ENCODE measurements at regions not wholly inside any gene's neighbourhood (a gene's known extent, or its start where the extent isn't known, plus 50 kb on each side); places are given as distances from the start of the nearest gene placed in this dataset.

DNA sequence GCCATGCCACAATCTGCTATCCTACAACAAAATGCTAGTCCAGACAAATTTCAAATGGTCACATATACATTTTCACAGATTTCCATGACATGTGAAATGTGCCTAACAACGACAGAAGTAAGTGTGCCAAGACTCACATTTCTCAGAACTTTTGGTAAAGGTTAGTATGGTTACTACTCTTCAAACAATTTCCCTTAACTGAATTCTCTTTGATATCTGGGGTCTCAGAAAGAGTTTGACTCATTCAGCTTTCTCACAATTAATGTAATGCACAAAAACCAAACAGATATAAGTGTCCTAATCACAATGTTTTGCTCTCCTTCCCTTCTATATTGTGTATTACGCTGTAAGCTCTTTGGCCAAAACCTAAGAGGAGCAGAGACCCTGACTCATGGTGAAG is 122.4 kb upstream of the LEF1 start:
- Histone ChIP-seq H3K4me3 (ENCODE audit: low read length) (no peak overlapping the region), H3K4me1 (ENCODE audit: control insufficient read depth, insufficient read depth, low read length) (no peaks in the 10 kb centered on the region), H3K4me2 (ENCODE audit: low read length) (no peak overlapping the region), H3K9ac (ENCODE audit: low read depth, low read length) (no peak overlapping the region), H3K36me3 (ENCODE audit: insufficient read depth, low read length) (no peaks in the 10 kb centered on the region), H3K27me3 (ENCODE audit: control insufficient read depth, insufficient read depth, low read length) (peaks cover 12% of the 10 kb centered on the region), H3K9me3 (replicated peaks; ENCODE audit: low read length) (no peaks in the 10 kb centered on the region)

DNA sequence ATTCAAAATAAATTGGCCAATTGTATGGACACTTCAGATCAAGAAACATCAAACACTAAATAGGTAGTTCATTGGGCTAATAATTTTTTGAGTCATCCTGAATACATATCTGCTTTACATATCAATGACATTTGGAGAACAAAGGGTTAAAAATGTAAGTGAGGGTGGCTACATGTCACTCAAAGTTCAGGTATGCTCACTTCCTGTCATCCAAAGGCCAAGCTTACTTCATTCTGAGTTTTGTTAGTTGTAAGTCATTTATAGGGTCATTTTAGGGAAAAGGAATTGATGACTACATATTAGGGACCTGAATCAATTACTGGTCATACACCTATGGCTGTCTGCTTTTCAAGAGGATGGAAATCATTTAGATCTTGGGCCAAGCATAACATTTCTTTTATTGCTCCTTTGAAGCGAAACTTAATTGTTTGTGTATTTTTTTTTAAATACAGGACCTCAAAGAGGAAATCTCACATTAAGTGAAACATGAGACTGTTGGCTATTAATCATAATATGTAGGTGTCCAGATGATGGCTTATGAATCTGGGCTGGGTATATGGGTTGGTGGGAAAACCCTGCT is 119.2 kb upstream of the LEF1 start:
- Histone ChIP-seq H3K4me2 (ENCODE audit: low read length) (no peak overlapping the region), H3K4me1 (ENCODE audit: control insufficient read depth, insufficient read depth, low read length) (no peaks in the 10 kb centered on the region), H3K27me3 (ENCODE audit: control insufficient read depth, insufficient read depth, low read length) (no peaks in the 10 kb centered on the region), H3K36me3 (ENCODE audit: insufficient read depth, low read length) (no peaks in the 10 kb centered on the region), H3K4me3 (ENCODE audit: low read length) (no peak overlapping the region), H3K9me3 (replicated peaks; ENCODE audit: low read length) (no peaks in the 10 kb centered on the region), H3K9ac (ENCODE audit: low read depth, low read length) (no peak overlapping the region)

DNA sequence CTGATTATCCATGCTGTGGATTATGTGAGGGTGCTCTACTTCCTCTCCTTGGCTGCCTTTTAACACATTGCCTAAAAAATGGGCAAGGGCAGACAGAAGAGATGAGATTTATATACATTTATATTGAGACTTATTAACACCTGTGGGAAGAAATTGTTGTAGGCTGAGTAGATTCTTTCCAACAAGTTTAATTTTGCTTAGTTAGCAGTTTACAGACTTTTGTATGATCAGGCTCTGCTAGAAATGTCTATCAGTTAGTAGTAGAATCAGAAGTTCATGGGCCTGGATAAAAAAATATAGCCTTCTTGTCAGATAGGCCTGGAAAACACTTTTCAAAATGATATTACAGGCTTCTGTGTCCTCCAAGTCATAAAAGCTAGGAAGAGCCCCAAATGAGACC is 111.3 kb upstream of the LEF1 start:
- no peaks in the 10 kb centered on the region for H3K36me3 ChIP-seq (ENCODE audit: insufficient read depth, low read length)
- H3K27me3 ChIP-seq (ENCODE audit: control insufficient read depth, insufficient read depth, low read length), result no peaks in the 10 kb centered on the region
- no peak overlapping the region for H3K4me3 ChIP-seq (ENCODE audit: low read length)
- H3K9ac ChIP-seq (ENCODE audit: low read depth, low read length), result no peak overlapping the region
- no peaks in the 10 kb centered on the region for H3K4me1 ChIP-seq (ENCODE audit: control insufficient read depth, insufficient read depth, low read length)
- no peak overlapping the region for H3K4me2 ChIP-seq (ENCODE audit: low read length)
- no peaks in the 10 kb centered on the region for H3K9me3 ChIP-seq (replicated peaks; ENCODE audit: low read length)

DNA sequence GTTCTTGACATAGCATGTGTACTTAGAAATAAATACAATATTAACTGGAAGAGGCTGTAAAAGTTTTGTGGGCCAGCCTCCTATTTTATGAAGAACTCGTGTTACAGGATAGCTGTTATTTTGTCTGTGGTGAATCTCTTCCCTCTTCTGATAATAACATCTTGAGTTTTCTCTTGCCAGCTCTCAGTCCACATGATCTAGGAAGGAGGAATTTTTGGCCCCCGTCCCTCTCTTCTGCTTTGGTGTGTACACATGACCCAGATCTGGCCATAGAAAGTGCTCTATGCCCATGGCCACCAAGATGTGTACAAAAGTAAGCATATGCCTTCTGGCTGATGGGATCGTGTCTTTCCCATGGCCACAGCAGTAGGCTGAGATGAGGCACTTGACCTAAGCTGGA is 108.0 kb upstream of the LEF1 start:
- no peak overlapping the region for H3K4me2 ChIP-seq (ENCODE audit: low read length)
- H3K4me1 ChIP-seq (ENCODE audit: control insufficient read depth, insufficient read depth, low read length), result no peaks in the 10 kb centered on the region
- no peaks in the 10 kb centered on the region for H3K27me3 ChIP-seq (ENCODE audit: control insufficient read depth, insufficient read depth, low read length)
- no peak overlapping the region for H3K4me3 ChIP-seq (ENCODE audit: low read length)
- H3K9ac ChIP-seq (ENCODE audit: low read depth, low read length), result no peak overlapping the region
- H3K36me3 ChIP-seq (ENCODE audit: insufficient read depth, low read length), result no peaks in the 10 kb centered on the region
- no peaks in the 10 kb centered on the region for H3K9me3 ChIP-seq (replicated peaks; ENCODE audit: low read length)

DNA sequence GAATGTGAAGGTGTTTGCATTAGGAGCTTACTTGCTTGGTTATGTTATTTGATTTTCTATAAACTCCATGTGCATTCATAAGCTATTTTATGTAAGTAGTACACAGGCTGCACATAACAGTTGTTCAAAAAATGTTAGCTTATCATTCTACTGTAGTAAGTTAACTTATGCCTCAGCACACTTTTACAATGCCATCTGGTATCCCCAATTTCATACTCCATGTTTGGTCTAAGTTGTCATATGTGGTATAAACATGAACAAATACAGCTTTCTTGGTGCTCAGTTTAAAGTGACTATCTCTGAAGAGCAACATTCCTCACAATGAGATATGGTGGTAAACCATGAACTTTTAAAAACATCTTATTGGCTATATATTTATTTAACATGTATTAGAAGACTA is 104.3 kb upstream of the LEF1 start:
- no peaks in the 10 kb centered on the region for H3K4me1 ChIP-seq (ENCODE audit: control insufficient read depth, insufficient read depth, low read length)
- no peaks in the 10 kb centered on the region for H3K9me3 ChIP-seq (replicated peaks; ENCODE audit: low read length)
- no peaks in the 10 kb centered on the region for H3K36me3 ChIP-seq (ENCODE audit: insufficient read depth, low read length)
- no peak overlapping the region for H3K4me3 ChIP-seq (ENCODE audit: low read length)
- H3K4me2 ChIP-seq (ENCODE audit: low read length), result no peak overlapping the region
- no peak overlapping the region for H3K9ac ChIP-seq (ENCODE audit: low read depth, low read length)
- no peaks in the 10 kb centered on the region for H3K27me3 ChIP-seq (ENCODE audit: control insufficient read depth, insufficient read depth, low read length)

DNA sequence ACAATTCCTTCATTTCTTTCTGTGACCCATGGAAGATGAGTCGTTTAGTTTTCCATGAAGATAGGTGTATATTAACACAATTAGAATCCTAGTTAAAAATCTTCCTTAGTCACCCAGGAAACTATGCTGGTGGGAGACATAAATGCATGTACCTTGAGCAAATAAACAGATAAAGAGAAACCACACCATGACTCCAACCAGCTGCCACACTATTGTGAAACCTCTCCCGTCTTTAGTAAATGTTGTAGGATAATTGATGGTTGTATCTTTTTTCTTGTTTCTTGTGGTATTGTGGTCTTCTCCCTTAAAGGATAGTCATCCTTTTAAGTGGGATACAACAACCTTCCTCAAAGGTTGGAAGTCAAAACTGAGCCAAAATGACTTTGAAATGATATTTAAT is 103.8 kb upstream of the LEF1 start:
- H3K9me3 ChIP-seq (replicated peaks; ENCODE audit: low read length), result no peaks in the 10 kb centered on the region
- no peaks in the 10 kb centered on the region for H3K27me3 ChIP-seq (ENCODE audit: control insufficient read depth, insufficient read depth, low read length)
- H3K4me1 ChIP-seq (ENCODE audit: control insufficient read depth, insufficient read depth, low read length), result no peaks in the 10 kb centered on the region
- H3K36me3 ChIP-seq (ENCODE audit: insufficient read depth, low read length), result no peaks in the 10 kb centered on the region
- H3K4me2 ChIP-seq (ENCODE audit: low read length), result no peak overlapping the region
- no peak overlapping the region for H3K4me3 ChIP-seq (ENCODE audit: low read length)
- H3K9ac ChIP-seq (ENCODE audit: low read depth, low read length), result no peak overlapping the region

DNA sequence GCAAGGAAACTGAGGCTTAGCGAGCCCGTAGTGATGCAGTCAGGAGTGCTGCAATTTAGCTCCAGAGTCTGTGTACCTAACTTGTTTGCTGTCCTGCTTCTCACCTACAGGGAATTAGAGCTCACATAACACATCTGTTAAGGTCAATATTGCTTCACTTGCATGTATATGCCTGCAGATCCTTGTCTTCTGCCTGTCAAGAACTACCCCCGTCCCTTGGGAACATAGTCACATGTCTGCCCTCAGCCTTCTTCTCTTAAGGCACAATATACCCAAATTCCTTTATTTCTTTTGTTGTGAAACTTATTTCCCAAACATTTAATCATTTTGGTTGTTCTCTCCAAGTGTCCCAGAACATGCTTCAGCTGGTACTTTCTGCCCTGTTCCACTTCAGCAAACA is 103.3 kb upstream of the LEF1 start:
- H3K4me1 ChIP-seq (ENCODE audit: control insufficient read depth, insufficient read depth, low read length), result no peaks in the 10 kb centered on the region
- no peaks in the 10 kb centered on the region for H3K27me3 ChIP-seq (ENCODE audit: control insufficient read depth, insufficient read depth, low read length)
- no peaks in the 10 kb centered on the region for H3K36me3 ChIP-seq (ENCODE audit: insufficient read depth, low read length)
- no peak overlapping the region for H3K4me3 ChIP-seq (ENCODE audit: low read length)
- H3K9ac ChIP-seq (ENCODE audit: low read depth, low read length), result no peak overlapping the region
- no peaks in the 10 kb centered on the region for H3K9me3 ChIP-seq (replicated peaks; ENCODE audit: low read length)
- no peak overlapping the region for H3K4me2 ChIP-seq (ENCODE audit: low read length)

DNA sequence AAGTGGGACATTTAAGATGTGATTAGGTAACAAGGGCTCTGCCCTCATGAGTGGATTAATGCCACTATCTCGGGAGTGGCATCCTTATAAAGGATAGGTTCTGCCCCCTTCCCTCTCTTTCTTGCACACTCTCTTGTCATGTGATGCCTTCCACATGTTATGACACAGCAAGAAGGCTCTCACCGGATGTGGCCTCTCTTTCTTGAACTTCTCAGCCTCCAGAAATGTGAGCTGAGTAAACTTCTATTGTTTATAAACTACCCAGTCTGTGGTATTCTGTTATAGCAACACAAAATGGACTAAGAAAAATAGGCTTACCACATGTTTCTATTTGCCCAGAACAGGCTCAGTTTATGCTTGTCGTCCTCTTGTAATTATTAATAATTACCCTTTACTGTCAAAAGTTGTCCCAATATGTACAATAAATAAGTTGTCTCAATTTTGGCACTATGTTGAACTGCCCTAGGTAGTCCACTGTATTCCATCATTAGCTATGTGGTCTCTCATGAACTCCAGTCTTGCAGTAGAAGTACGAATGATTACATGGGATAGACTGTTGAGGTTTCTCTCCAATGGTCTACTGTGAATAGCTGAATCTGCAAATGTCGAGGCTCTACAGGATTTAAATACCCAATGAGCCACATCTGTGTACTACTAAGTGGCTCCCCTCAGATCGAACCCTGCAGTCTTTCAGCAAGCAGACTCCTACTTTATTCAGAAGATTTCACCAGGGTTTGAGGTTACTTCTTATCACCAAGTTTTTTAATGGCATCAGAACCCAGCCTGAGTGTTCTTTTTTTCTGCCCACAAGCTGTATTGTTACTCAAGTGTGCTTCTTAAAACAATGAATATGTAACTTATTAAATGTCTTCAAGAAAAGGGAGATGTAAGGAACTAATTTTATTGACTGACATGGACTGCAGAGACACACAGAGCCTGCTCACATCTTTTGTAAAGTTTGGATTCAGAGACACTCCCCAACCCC is 102.0 kb upstream of the LEF1 start:
- Histone ChIP-seq H3K36me3 (ENCODE audit: insufficient read depth, low read length) (no peaks in the 10 kb centered on the region), H3K9ac (ENCODE audit: low read depth, low read length) (no peak overlapping the region), H3K4me3 (ENCODE audit: low read length) (no peak overlapping the region), H3K4me1 (ENCODE audit: control insufficient read depth, insufficient read depth, low read length) (no peaks in the 10 kb centered on the region), H3K4me2 (ENCODE audit: low read length) (no peak overlapping the region), H3K27me3 (ENCODE audit: control insufficient read depth, insufficient read depth, low read length) (no peaks in the 10 kb centered on the region), H3K9me3 (replicated peaks; ENCODE audit: low read length) (no peaks in the 10 kb centered on the region)

DNA sequence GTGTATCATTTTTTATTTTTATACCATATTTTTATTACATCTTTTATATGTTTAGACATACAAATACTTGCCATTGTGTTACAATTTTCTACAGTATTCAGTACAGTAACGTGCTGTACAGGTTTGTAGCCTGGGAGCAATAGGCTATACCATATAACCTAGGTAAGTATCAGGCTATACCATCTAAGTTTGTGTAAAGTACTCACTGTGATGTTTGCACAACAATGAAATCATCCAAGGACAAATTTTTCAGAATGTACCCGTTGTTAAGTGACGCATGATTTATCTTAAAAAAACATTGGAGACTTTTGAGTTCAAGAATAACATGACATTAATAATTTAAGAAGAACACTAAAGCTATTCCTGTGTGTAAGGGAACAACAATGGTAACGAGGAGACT is 96.0 kb upstream of the LEF1 start:
- no peak overlapping the region for H3K4me2 ChIP-seq (ENCODE audit: low read length)

DNA sequence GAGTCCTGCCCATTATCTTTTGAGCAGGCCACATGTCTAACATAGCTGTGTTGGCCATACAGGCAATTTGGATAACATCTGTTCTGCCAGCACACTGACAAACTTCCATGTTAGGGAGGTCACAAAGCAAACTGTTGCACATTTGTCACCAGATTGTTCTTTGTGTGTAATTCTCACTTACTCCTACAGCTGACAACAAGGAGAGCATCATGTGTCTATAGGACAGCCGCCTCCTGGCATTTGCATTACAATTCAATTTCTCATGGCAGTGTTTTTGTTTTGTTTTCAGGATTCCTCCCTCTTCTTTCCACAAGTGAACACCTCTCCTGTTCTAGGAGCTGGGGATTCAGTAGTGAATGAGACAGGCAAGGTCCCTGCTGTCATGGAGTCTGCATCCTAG is 94.3 kb upstream of the LEF1 start:
- H3K4me1 ChIP-seq (ENCODE audit: control insufficient read depth, insufficient read depth, low read length), result no peaks in the 10 kb centered on the region
- H3K27me3 ChIP-seq (ENCODE audit: control insufficient read depth, insufficient read depth, low read length), result peaks cover 3% of the 10 kb centered on the region
- H3K9ac ChIP-seq (ENCODE audit: low read depth, low read length), result no peak overlapping the region
- no peak overlapping the region for H3K4me3 ChIP-seq (ENCODE audit: low read length)
- no peaks in the 10 kb centered on the region for H3K9me3 ChIP-seq (replicated peaks; ENCODE audit: low read length)
- H3K4me2 ChIP-seq (ENCODE audit: low read length), result no peak overlapping the region
- no peaks in the 10 kb centered on the region for H3K36me3 ChIP-seq (ENCODE audit: insufficient read depth, low read length)

More for the DNA sequence above, 96.0 kb upstream of the LEF1 start:
- Histone ChIP-seq H3K4me3 (ENCODE audit: low read length) (no peak overlapping the region), H3K9ac (ENCODE audit: low read depth, low read length) (no peak overlapping the region), H3K4me1 (ENCODE audit: control insufficient read depth, insufficient read depth, low read length) (no peaks in the 10 kb centered on the region), H3K9me3 (replicated peaks; ENCODE audit: low read length) (no peaks in the 10 kb centered on the region), H3K27me3 (ENCODE audit: control insufficient read depth, insufficient read depth, low read length) (no peaks in the 10 kb centered on the region), H3K36me3 (ENCODE audit: insufficient read depth, low read length) (no peaks in the 10 kb centered on the region)

DNA sequence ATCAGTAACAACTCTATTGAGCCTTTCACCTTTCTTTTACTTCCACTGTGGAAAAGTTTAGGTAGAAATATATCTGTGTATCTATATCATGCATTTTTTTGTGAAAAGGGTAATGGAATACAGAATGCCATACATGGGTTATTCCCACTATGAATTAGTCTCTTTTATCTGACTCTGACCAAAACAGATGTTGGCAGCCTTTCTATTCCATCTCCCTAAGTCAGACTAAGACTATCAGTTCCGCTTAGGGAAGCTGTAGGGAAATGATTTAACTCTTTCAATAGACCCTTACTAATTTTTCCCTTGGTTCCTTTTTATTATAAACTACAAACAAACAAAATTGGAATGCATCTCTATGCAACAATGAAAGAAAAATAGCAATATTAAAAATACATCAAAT is 92.3 kb upstream of the LEF1 start:
- no peak overlapping the region for H3K9ac ChIP-seq (ENCODE audit: low read depth, low read length)
- H3K27me3 ChIP-seq (ENCODE audit: control insufficient read depth, insufficient read depth, low read length), result peaks cover 3% of the 10 kb centered on the region
- no peak overlapping the region for H3K4me2 ChIP-seq (ENCODE audit: low read length)
- H3K4me1 ChIP-seq (ENCODE audit: control insufficient read depth, insufficient read depth, low read length), result no peaks in the 10 kb centered on the region
- H3K36me3 ChIP-seq (ENCODE audit: insufficient read depth, low read length), result no peaks in the 10 kb centered on the region
- H3K4me3 ChIP-seq (ENCODE audit: low read length), result no peak overlapping the region
- H3K9me3 ChIP-seq (replicated peaks; ENCODE audit: low read length), result no peaks in the 10 kb centered on the region

DNA sequence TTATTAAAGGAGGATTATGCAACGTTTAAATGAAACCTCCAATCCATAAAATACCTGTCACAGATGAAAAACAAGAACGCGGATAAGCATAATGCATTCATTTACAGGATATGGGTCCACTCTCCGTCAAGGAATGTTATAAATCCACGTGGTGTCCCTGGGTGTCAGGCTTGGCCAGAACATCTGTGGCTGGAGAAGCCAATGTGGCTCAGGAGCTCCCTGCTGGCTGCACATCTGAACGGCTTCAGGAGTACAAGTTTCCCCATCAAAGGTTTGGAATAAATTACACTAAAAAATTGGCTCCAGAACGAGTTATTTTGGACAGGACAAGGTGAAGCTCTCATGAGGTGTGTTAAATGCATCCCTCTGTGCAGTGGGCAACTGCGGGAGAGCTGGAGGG is 87.8 kb upstream of the LEF1 start:
- Histone ChIP-seq H3K4me3 (ENCODE audit: low read length) (no peak overlapping the region), H3K4me2 (ENCODE audit: low read length) (no peak overlapping the region), H3K36me3 (ENCODE audit: insufficient read depth, low read length) (no peaks in the 10 kb centered on the region), H3K4me1 (ENCODE audit: control insufficient read depth, insufficient read depth, low read length) (no peaks in the 10 kb centered on the region), H3K9me3 (replicated peaks; ENCODE audit: low read length) (no peaks in the 10 kb centered on the region), H3K27me3 (ENCODE audit: control insufficient read depth, insufficient read depth, low read length) (peaks cover 3% of the 10 kb centered on the region), H3K9ac (ENCODE audit: low read depth, low read length) (no peak overlapping the region)

All from skeletal muscle satellite cell (primary cell).